ENCODE measurements at regions not wholly inside any gene's neighbourhood (a gene's known extent, or its start where the extent isn't known, plus 50 kb on each side); places are given as distances from the start of the nearest gene placed in this dataset.

DNA sequence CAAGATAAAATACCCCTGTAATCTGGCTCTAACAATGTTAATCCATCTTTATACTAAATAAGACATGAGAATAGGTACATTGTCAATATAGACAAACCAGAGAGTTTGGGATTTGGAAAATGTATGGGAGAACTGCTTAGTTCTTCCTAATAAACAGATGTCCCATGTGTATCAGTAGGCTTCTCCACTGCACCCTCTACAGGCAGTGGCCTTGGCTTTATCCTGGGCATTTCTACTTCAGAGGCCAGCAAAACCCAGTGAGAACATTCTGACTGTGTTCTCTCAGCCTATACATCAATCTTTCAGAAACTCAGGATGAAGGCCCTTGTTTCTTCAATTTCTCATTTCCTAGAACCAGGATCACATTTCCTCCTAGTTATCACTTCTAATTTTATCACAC is 1167.5 kb upstream of the ACVR2A start:
- Histone ChIP-seq H3K36me3 (ENCODE audit: insufficient read depth, low read length) (no peaks in the 10 kb centered on the region), H3K4me2 (ENCODE audit: low read length) (no peak overlapping the region), H3K4me1 (ENCODE audit: control insufficient read depth, insufficient read depth, low read length) (no peaks in the 10 kb centered on the region), H3K9me3 (replicated peaks; ENCODE audit: low read length) (no peaks in the 10 kb centered on the region), H3K9ac (ENCODE audit: low read depth, low read length) (no peak overlapping the region), H3K27me3 (ENCODE audit: control insufficient read depth, insufficient read depth, low read length) (no peaks in the 10 kb centered on the region), H3K4me3 (ENCODE audit: low read length) (no peak overlapping the region)

DNA sequence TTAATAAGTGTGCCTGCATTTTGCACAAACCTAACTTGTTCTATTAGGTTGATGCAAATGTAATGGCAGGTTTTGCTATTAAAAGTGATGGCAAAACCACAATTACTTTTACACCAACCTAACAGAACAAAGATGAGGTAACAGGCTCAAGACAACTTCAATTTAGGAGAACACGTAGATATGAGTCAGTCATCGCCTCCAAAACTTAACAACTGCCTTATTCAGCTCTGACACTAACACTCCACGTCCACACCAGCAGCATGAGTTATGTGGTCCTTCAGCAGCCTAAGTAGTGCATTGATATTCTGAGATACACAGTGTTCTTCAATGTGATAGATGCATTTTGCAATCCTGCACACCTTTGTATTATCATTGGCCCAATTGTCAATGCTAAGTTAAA is 1175.1 kb upstream of the ACVR2A start:
- H3K27me3 ChIP-seq (ENCODE audit: control insufficient read depth, insufficient read depth, low read length), result no peaks in the 10 kb centered on the region
- no peaks in the 10 kb centered on the region for H3K36me3 ChIP-seq (ENCODE audit: insufficient read depth, low read length)
- no peak overlapping the region for H3K4me2 ChIP-seq (ENCODE audit: low read length)
- no peaks in the 10 kb centered on the region for H3K9me3 ChIP-seq (replicated peaks; ENCODE audit: low read length)
- H3K4me3 ChIP-seq (ENCODE audit: low read length), result no peak overlapping the region
- peaks cover 7% of the 10 kb centered on the region for H3K4me1 ChIP-seq (ENCODE audit: control insufficient read depth, insufficient read depth, low read length)
- no peak overlapping the region for H3K9ac ChIP-seq (ENCODE audit: low read depth, low read length)

DNA sequence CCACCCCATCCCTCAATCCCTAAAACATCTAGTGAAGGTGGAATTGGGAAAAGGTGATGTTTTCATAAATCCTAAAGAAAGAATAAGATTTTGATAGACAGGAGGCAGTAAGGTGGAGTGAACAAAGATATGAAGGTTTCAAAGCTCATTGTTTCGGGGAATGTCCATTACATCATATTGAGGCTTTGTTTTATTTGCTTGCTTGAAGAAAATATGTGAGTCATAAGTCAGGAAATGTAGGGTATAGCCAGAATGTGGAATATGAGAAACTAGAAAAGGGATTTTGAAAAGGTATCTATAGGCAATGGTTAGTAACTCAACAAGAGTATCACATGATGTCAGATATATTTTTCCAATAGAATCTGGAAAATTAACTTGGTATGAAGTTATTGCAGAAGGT is 1178.5 kb upstream of the ACVR2A start:
- no peaks in the 10 kb centered on the region for H3K27me3 ChIP-seq (ENCODE audit: control insufficient read depth, insufficient read depth, low read length)
- H3K4me3 ChIP-seq (ENCODE audit: low read length), result no peak overlapping the region
- H3K9ac ChIP-seq (ENCODE audit: low read depth, low read length), result no peak overlapping the region
- H3K9me3 ChIP-seq (replicated peaks; ENCODE audit: low read length), result no peaks in the 10 kb centered on the region
- H3K4me1 ChIP-seq (ENCODE audit: control insufficient read depth, insufficient read depth, low read length), result peaks cover 7% of the 10 kb centered on the region
- H3K4me2 ChIP-seq (ENCODE audit: low read length), result no peak overlapping the region
- no peaks in the 10 kb centered on the region for H3K36me3 ChIP-seq (ENCODE audit: insufficient read depth, low read length)

DNA sequence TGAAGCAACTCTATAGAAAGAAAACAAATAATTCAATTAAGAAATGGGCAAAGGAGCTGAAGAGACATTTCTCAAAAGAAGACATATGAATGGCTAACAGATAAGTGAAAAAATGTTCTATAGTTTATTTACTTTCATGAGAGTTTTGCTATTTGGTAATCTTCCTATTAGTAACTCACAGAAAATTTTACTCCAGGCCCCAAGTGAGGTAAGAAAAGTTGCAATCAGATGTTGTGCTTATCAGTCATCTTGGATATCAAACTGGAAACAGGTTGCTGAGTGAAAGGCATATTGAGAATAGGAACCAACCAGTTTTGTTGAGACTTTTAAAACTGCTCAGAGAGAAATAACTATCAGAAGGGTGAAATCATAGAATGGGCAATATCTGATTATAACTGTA is 1179.0 kb upstream of the ACVR2A start:
- H3K4me3 ChIP-seq (ENCODE audit: low read length), result no peak overlapping the region
- H3K36me3 ChIP-seq (ENCODE audit: insufficient read depth, low read length), result no peaks in the 10 kb centered on the region
- no peak overlapping the region for H3K9ac ChIP-seq (ENCODE audit: low read depth, low read length)
- H3K4me2 ChIP-seq (ENCODE audit: low read length), result no peak overlapping the region
- no peaks in the 10 kb centered on the region for H3K27me3 ChIP-seq (ENCODE audit: control insufficient read depth, insufficient read depth, low read length)
- peaks cover 7% of the 10 kb centered on the region for H3K4me1 ChIP-seq (ENCODE audit: control insufficient read depth, insufficient read depth, low read length)
- H3K9me3 ChIP-seq (replicated peaks; ENCODE audit: low read length), result no peaks in the 10 kb centered on the region

DNA sequence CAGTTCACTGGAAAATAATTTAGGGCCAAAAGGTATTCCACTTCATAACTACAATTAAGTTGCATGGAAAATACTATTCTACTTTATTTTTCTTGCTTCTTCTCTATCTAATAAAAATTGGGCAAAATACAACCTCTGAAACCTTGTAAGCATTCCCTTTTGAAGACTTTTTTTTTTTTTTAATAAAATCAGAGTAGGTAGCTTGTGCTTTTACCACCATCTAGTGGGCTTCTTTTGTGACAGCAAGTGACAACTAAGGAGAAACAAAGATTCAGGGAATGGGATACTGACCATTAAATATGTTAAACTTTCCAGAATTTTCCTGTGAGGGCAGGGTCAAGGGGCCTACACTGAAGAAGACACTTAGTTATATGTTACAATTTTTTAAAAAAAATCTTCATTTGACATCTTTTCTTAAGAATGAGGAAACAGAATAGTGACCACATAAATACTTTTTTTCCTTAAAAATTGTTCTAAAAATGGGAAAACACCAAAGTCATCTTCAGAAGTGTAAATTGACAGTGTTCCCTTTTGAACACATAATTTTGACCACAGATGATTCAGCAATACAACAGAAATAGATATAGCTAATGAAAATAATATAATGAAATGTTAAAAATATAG is 1183.2 kb upstream of the ACVR2A start:
- no peak overlapping the region for H3K9ac ChIP-seq (ENCODE audit: low read depth, low read length)
- H3K4me3 ChIP-seq (ENCODE audit: low read length), result no peak overlapping the region
- no peaks in the 10 kb centered on the region for H3K27me3 ChIP-seq (ENCODE audit: control insufficient read depth, insufficient read depth, low read length)
- H3K36me3 ChIP-seq (ENCODE audit: insufficient read depth, low read length), result no peaks in the 10 kb centered on the region
- no peak overlapping the region for H3K4me2 ChIP-seq (ENCODE audit: low read length)
- no peaks in the 10 kb centered on the region for H3K9me3 ChIP-seq (replicated peaks; ENCODE audit: low read length)
- peaks cover 7% of the 10 kb centered on the region for H3K4me1 ChIP-seq (ENCODE audit: control insufficient read depth, insufficient read depth, low read length)

DNA sequence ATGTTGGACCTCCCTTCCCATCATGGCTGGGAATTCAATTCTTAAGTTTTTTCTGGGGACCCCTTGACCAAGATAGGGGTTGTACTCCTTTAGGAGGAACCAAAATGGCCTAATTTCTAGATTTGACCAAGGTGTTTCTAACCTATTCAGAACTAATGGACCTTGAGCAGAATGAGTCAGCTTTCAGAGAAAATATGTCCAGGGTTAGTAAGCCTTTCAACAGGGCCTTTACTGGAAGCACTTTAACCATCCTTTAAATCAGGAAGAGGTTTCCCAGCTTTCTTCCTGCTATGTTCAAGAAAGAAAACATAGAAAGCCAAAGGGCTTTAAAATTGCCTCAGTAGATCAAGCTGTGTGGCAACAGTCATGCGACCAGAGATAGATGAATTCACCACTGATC is 1184.9 kb upstream of the ACVR2A start:
- Histone ChIP-seq H3K4me2 (ENCODE audit: low read length) (no peak overlapping the region), H3K9me3 (replicated peaks; ENCODE audit: low read length) (no peaks in the 10 kb centered on the region), H3K27me3 (ENCODE audit: control insufficient read depth, insufficient read depth, low read length) (no peaks in the 10 kb centered on the region), H3K4me1 (ENCODE audit: control insufficient read depth, insufficient read depth, low read length) (no peaks in the 10 kb centered on the region), H3K9ac (ENCODE audit: low read depth, low read length) (no peak overlapping the region), H3K36me3 (ENCODE audit: insufficient read depth, low read length) (no peaks in the 10 kb centered on the region), H3K4me3 (ENCODE audit: low read length) (no peak overlapping the region)

DNA sequence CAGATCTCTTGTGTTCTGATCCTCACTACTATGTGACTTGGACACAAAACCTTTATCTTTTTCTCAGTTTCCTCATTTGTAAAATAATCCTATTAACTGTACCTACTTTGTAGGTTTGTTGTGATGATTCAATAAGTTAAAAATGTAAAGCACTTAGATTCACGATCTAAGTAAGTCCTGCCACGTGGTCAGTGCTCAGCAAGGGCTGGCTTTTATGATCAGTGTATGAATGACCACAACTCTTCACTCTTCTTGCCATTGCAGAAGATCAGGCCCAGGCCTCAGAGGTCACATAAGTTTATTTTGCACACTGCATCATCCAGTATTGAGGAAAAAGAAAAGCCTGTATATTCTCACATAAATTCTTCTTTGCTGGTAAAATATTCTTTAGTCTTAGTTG is 1192.5 kb upstream of the ACVR2A start:
- H3K36me3 ChIP-seq (ENCODE audit: insufficient read depth, low read length), result no peaks in the 10 kb centered on the region
- no peaks in the 10 kb centered on the region for H3K27me3 ChIP-seq (ENCODE audit: control insufficient read depth, insufficient read depth, low read length)
- no peaks in the 10 kb centered on the region for H3K4me1 ChIP-seq (ENCODE audit: control insufficient read depth, insufficient read depth, low read length)
- no peaks in the 10 kb centered on the region for H3K9me3 ChIP-seq (replicated peaks; ENCODE audit: low read length)
- H3K9ac ChIP-seq (ENCODE audit: low read depth, low read length), result no peak overlapping the region
- H3K4me3 ChIP-seq (ENCODE audit: low read length), result no peak overlapping the region
- H3K4me2 ChIP-seq (ENCODE audit: low read length), result no peak overlapping the region

DNA sequence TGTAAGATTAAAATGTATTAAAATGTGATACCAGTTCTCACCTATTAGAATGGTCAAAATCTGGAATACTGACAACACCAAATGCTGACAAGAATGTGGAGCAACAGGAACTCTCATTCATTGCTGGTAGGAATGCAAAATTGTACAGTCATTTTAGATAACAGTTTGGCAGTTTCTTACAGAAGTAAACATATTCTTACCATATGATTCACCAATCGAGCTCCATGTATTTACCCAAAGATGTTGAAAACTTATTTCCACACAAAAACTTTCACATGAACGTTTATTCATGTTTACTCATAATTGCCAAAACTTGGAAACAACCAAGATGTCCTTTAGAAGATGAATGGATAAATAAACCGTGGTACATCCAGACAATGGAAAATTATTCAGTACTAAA is 1193.5 kb upstream of the ACVR2A start:
- Histone ChIP-seq H3K4me3 (ENCODE audit: low read length) (no peak overlapping the region), H3K4me1 (ENCODE audit: control insufficient read depth, insufficient read depth, low read length) (no peaks in the 10 kb centered on the region), H3K27me3 (ENCODE audit: control insufficient read depth, insufficient read depth, low read length) (no peaks in the 10 kb centered on the region), H3K4me2 (ENCODE audit: low read length) (no peak overlapping the region), H3K36me3 (ENCODE audit: insufficient read depth, low read length) (no peaks in the 10 kb centered on the region), H3K9ac (ENCODE audit: low read depth, low read length) (no peak overlapping the region), H3K9me3 (replicated peaks; ENCODE audit: low read length) (no peaks in the 10 kb centered on the region)

DNA sequence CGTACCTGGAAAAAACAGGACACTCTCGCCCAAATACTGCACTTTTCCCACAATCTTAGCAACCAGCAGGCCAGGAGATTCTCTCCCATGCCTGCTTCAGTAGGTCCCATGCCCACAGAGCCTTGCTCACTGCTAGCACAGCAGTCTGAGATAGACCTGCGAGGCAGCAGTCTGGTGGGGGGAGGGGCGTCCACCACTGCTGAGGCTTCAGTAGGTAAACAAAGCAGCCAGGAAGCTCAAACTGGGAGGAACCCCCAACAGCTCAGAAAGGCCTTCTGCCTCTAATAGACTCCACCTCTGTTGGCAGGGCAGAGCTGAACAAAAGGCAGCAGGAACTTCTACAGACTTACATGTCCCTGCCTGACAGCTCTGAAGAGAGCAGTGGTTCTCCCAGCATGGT is 1202.8 kb upstream of the ACVR2A start:
- Histone ChIP-seq H3K4me3 (ENCODE audit: low read length) (no peak overlapping the region), H3K27me3 (ENCODE audit: control insufficient read depth, insufficient read depth, low read length) (no peaks in the 10 kb centered on the region), H3K9me3 (replicated peaks; ENCODE audit: low read length) (no peaks in the 10 kb centered on the region), H3K36me3 (ENCODE audit: insufficient read depth, low read length) (no peaks in the 10 kb centered on the region), H3K4me2 (ENCODE audit: low read length) (no peak overlapping the region), H3K9ac (ENCODE audit: low read depth, low read length) (no peak overlapping the region), H3K4me1 (ENCODE audit: control insufficient read depth, insufficient read depth, low read length) (no peaks in the 10 kb centered on the region)

DNA sequence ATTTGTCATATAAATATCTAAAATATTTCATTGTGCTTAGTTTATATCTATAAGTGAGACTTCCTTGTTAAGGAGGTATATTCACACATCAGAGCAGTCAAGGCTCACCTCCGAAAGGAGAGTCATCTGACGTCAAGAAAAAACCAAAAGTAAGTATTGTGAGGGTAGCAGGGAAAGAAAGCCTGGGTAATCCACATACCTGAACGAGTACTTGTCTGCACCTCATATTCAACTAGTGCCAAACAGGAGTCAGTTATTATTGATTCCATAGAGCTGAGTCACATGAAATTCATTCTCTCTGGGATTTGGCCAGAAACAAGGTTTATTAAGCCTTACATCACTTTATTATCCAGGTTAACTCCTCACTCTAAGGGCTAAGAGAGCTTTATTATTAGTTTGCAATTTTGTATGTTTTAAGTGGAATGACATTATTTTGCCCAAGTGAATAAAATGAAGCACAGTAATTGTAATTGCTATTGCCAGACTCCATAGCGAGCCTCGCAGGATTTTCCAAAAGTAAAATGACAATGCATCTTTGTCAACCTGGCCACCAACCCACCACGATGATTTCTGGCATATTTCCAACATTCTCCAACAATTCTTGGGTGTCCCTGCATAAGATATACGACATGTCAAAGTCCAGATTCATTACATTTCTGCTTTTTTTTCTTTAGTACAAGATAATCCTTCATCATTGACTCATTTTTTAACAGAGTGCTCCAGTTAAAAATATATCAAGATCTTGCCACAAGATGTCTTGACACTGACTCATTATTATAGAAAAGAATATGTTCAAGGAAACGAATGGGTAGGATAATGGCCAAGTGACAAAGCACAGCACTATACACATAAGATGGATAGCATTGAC is 1210.4 kb upstream of the ACVR2A start:
- H3K36me3 ChIP-seq (ENCODE audit: insufficient read depth, low read length), result no peaks in the 10 kb centered on the region
- H3K4me3 ChIP-seq (ENCODE audit: low read length), result peak overlapping the region; percentile 11
- H3K4me2 ChIP-seq (ENCODE audit: low read length), result peak overlapping the region; percentile 29
- H3K27me3 ChIP-seq (ENCODE audit: control insufficient read depth, insufficient read depth, low read length), result no peaks in the 10 kb centered on the region
- peaks cover 13% of the 10 kb centered on the region for H3K4me1 ChIP-seq (ENCODE audit: control insufficient read depth, insufficient read depth, low read length)
- no peak overlapping the region for H3K9ac ChIP-seq (ENCODE audit: low read depth, low read length)
- no peaks in the 10 kb centered on the region for H3K9me3 ChIP-seq (replicated peaks; ENCODE audit: low read length)

DNA sequence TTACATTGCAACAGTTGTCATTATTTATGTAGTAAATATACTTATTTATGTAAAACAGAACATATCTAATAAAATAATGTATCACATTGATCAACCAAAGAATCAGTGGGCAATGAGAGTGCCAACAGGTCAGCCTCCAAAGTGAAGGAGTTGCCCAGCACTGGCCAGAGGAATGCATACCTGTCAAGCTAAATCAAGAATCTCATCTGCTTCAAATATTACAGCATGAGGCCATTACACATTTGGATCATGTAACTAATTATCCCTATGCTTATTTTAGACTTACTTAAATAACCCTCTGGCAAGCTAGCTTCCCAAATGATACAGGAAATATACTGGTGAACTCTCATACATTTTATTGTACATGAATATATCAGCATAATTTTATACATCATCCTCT is 1211.7 kb upstream of the ACVR2A start:
- H3K9me3 ChIP-seq (replicated peaks; ENCODE audit: low read length), result no peaks in the 10 kb centered on the region
- peaks cover 13% of the 10 kb centered on the region for H3K4me1 ChIP-seq (ENCODE audit: control insufficient read depth, insufficient read depth, low read length)
- no peak overlapping the region for H3K4me2 ChIP-seq (ENCODE audit: low read length)
- no peaks in the 10 kb centered on the region for H3K36me3 ChIP-seq (ENCODE audit: insufficient read depth, low read length)
- no peaks in the 10 kb centered on the region for H3K27me3 ChIP-seq (ENCODE audit: control insufficient read depth, insufficient read depth, low read length)
- H3K4me3 ChIP-seq (ENCODE audit: low read length), result no peak overlapping the region
- H3K9ac ChIP-seq (ENCODE audit: low read depth, low read length), result no peak overlapping the region

DNA sequence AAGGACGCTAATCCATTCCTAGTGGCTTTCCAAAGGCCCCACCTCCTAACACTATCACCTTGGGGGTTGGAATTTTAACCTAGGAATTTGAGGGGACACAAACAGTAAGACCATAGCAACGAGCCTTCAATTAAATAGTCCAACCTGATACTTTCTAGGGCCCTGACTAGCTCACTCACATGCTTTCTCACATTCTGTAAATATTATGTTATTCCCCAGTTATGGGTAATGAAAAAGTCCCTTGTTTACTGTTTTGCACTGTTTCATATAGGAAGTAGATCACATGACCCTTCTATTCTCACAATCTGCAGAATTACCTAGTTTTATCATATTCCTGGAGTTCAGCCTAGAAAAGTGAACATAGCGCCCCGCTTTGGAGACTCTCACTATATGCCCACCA is 1212.1 kb upstream of the ACVR2A start:
- Histone ChIP-seq H3K36me3 (ENCODE audit: insufficient read depth, low read length) (no peaks in the 10 kb centered on the region), H3K4me2 (ENCODE audit: low read length) (no peak overlapping the region), H3K9me3 (replicated peaks; ENCODE audit: low read length) (no peaks in the 10 kb centered on the region), H3K9ac (ENCODE audit: low read depth, low read length) (no peak overlapping the region), H3K27me3 (ENCODE audit: control insufficient read depth, insufficient read depth, low read length) (no peaks in the 10 kb centered on the region), H3K4me3 (ENCODE audit: low read length) (no peak overlapping the region), H3K4me1 (ENCODE audit: control insufficient read depth, insufficient read depth, low read length) (peaks cover 13% of the 10 kb centered on the region)

Data from skeletal muscle satellite cell (primary cell).